PC-3 (cell line): ENCODE measurements at regions not wholly inside any gene's neighbourhood (a gene's known extent, or its start where the extent isn't known, plus 50 kb on each side); places are given as distances from the start of the nearest gene placed in this dataset.

ENCODE experiments used
- ATAC-seq: fragments of 200-7000 bp; cut with Tn5 transposase; 2 replicates; pipeline ENCODE4 v1.9.1; 2020; ENCODE audit warnings: mild to moderate bottlenecking, moderate library complexity
- BruUV-seq: library from RNA; stranded (reverse); fragments of 400-500 nt; replicated peaks from 2 replicates; lab custom pipeline; 2021; lab: Mats Ljungman, UMichigan
- CTCF ChIA-PET: fragments of 300-600 bp; sonication (Branson Sonifier 250); formaldehyde crosslinking; loops from one replicate; lab custom pipeline; 2022; ENCODE audit warnings: antibody characterized with exemption; lab: Charles Lee
- POLR2A ChIA-PET: fragments of 300-600 bp; sonication (Branson Sonifier 250); formaldehyde crosslinking; loops from one replicate; lab custom pipeline; 2022; ENCODE audit warnings: antibody characterized with exemption; ENCODE audit not compliant: unreplicated experiment; lab: Charles Lee
- DNase-seq: peaks from one replicate; pipeline ENCODE4 v3.0.0-alpha.2; 2015
- H2AFZ ChIP-seq: fragments of 300-600 bp; sonication (generic); 2 replicates; pipeline ENCODE4 v1.6.0; 2016; ENCODE audit warnings: antibody characterized with exemption, low read length
- H3F3A ChIP-seq: fragments of 300-600 bp; sonication (generic); one replicate; pipeline ENCODE4 v1.6.0; 2017; ENCODE audit warnings: antibody characterized with exemption, low read length, control low read depth, mild to moderate bottlenecking; ENCODE audit not compliant: unreplicated experiment
- H3K27ac ChIP-seq: fragments of 300-600 bp; sonication (generic); 2 replicates; pipeline ENCODE4 v1.5.1; 2016; ENCODE audit warnings: mild to moderate bottlenecking, low read length
- H3K27me3 ChIP-seq: fragments of 300-600 bp; sonication (generic); 2 replicates; pipeline ENCODE4 v1.6.1; 2016; ENCODE audit warnings: low read length, mixed read lengths
- H3K36me3 ChIP-seq: fragments of 300-600 bp; sonication (generic); 2 replicates; pipeline ENCODE4 v1.6.1; 2016; ENCODE audit warnings: low read depth, mixed run types, low read length, mixed read lengths
- H3K4me1 ChIP-seq: fragments of 300-600 bp; sonication (generic); 2 replicates; pipeline ENCODE4 v1.5.1; 2016; ENCODE audit warnings: low read length; ENCODE audit not compliant: insufficient read depth
- H3K4me2 ChIP-seq: fragments of 300-600 bp; sonication (generic); 2 replicates; pipeline ENCODE4 v1.6.0; 2016; ENCODE audit warnings: low read length
- H3K4me3 ChIP-seq: fragments of 300-600 bp; sonication (generic); 2 replicates; pipeline ENCODE4 v1.5.1; 2016; ENCODE audit warnings: mild to moderate bottlenecking, low read length, mixed read lengths
- H3K79me2 ChIP-seq: fragments of 300-600 bp; sonication (generic); 2 replicates; pipeline ENCODE4 v1.6.1; 2017; ENCODE audit warnings: low read length, mixed read lengths
- H3K9ac ChIP-seq: fragments of 300-600 bp; sonication (generic); 2 replicates; pipeline ENCODE4 v1.6.0; 2016; ENCODE audit warnings: mild to moderate bottlenecking, low read length
- H3K9me2 ChIP-seq: fragments of 300-600 bp; sonication (generic); replicated peaks from 2 replicates; pipeline ENCODE4 v1.6.1; 2016; ENCODE audit warnings: mixed run types, low read length, mixed read lengths
- H3K9me3 ChIP-seq: fragments of 300-600 bp; sonication (generic); 2 replicates; pipeline ENCODE4 v1.6.1; 2016; ENCODE audit warnings: low read length, mixed read lengths
- H4K20me1 ChIP-seq: fragments of 300-600 bp; sonication (generic); 2 replicates; pipeline ENCODE4 v1.6.1; 2016; ENCODE audit warnings: low read length, mixed read lengths
- CTCF ChIP-seq: fragments of 300-600 bp; sonication (generic); conservative IDR thresholded peaks from 2 replicates; pipeline ENCODE4 v1.5.1; 2017; ENCODE audit warnings: antibody characterized with exemption, low read depth, mild to moderate bottlenecking, low read length
- EZH2 ChIP-seq: fragments of 300-600 bp; sonication (generic); IDR thresholded peaks from one replicate; pipeline ENCODE4 v1.6.1; 2017; ENCODE audit warnings: antibody characterized with exemption, mild to moderate bottlenecking, low read length; ENCODE audit not compliant: unreplicated experiment
- EZH2phosphoT487 ChIP-seq: fragments of 300-600 bp; sonication (generic); IDR thresholded peaks from 2 replicates; pipeline ENCODE4 v1.6.1; 2018; ENCODE audit warnings: mild to moderate bottlenecking, antibody characterized with exemption, low read length, borderline replicate concordance
- intact Hi-C: fragments of 100-400 bp; cut with micrococcal nuclease; formaldehyde crosslinking; loops from 2 replicates; pipeline ENCODE4 v1.9.0; 2023

- TF ChIP-seq CTCF: no peak
- TF ChIP-seq EZH2phosphoT487: no peak
- TF ChIP-seq EZH2: no peak
- Histone ChIP-seq H3K27ac (no peak overlapping the region), H3K4me3 (no peak overlapping the region), H2AFZ (no peak overlapping the region), H3F3A (no peaks in the 10 kb centered on the region), H3K4me2 (no peak overlapping the region), H4K20me1 (no peaks in the 10 kb centered on the region), H3K27me3 (peaks cover 14% of the 10 kb centered on the region; the same call in 1 of the 2 replicates), H3K9ac (no peak overlapping the region), H3K4me1 (no peaks in the 10 kb centered on the region), H3K9me2 (no peaks in the 10 kb centered on the region), H3K36me3 (no peaks in the 10 kb centered on the region), H3K79me2 (no peaks in the 10 kb centered on the region), H3K9me3 (no peaks in the 10 kb centered on the region)
- intact Hi-C loops: no loop called here
- ATAC-seq: no peak
- BruUV-seq: no TSS peak
- DNase-seq: no peak
- ChIA-PET POLR2A (no interaction called here), CTCF (no interaction called here)
These were observed 385.0 kb upstream of the NFIA start for GRCh38 chr1:60697204-60697994.

- H3K9ac ChIP-seq: no peak overlapping the region
- no peaks in the 10 kb centered on the region for H3K9me3 ChIP-seq
- TF ChIP-seq EZH2 (no peak), CTCF (no peak), EZH2phosphoT487 (no peak)
- no TSS peak for BruUV-seq
- H3K79me2 ChIP-seq: no peaks in the 10 kb centered on the region
- H3K36me3 ChIP-seq: no peaks in the 10 kb centered on the region
- H3K9me2 ChIP-seq: no peaks in the 10 kb centered on the region
- H3K27me3 ChIP-seq: peaks cover 14% of the 10 kb centered on the region; the same call in 1 of the 2 replicates
- H3K4me1 ChIP-seq: no peaks in the 10 kb centered on the region
- H3K27ac ChIP-seq: no peak overlapping the region
- intact Hi-C loops: no loop called here
- no peak overlapping the region for H2AFZ ChIP-seq
- no peak for ATAC-seq
- CTCF ChIA-PET: no interaction called here
- H3K4me2 ChIP-seq: no peak overlapping the region
- POLR2A ChIA-PET: no interaction called here
- H3F3A ChIP-seq: no peaks in the 10 kb centered on the region
- no peaks in the 10 kb centered on the region for H4K20me1 ChIP-seq
- H3K4me3 ChIP-seq: no peak overlapping the region
- DNase-seq: no peak
These were observed 385.8 kb upstream of the NFIA start for GRCh38 chr1:60696512-60696911.

GRCh38 chr1:60695716-60696171 is 386.6 kb upstream of the NFIA start:
- ChIA-PET POLR2A (no interaction called here), CTCF (no interaction called here)
- no TSS peak for BruUV-seq
- intact Hi-C loops: no loop called here
- ATAC-seq (no peak), DNase-seq (no peak)
- no peak overlapping the region for H2AFZ ChIP-seq
- H3K4me3 ChIP-seq: no peak overlapping the region
- H3K9me2 ChIP-seq: no peaks in the 10 kb centered on the region
- H3K9ac ChIP-seq: no peak overlapping the region
- no peaks in the 10 kb centered on the region for H3K4me1 ChIP-seq
- no peaks in the 10 kb centered on the region for H3K9me3 ChIP-seq
- H3K27ac ChIP-seq: no peak overlapping the region
- H4K20me1 ChIP-seq: no peaks in the 10 kb centered on the region
- H3K36me3 ChIP-seq: no peaks in the 10 kb centered on the region
- no peak overlapping the region for H3K4me2 ChIP-seq
- H3K79me2 ChIP-seq: no peaks in the 10 kb centered on the region
- peaks cover 14% of the 10 kb centered on the region; the same call in 1 of the 2 replicates for H3K27me3 ChIP-seq
- no peaks in the 10 kb centered on the region for H3F3A ChIP-seq
- TF ChIP-seq EZH2 (no peak), CTCF (no peak), EZH2phosphoT487 (no peak)
